Liver (tissue), 8 donors: ENCODE measurements at regions not wholly inside any gene's neighbourhood (a gene's known extent, or its start where the extent isn't known, plus 50 kb on each side); places are given as distances from the start of the nearest gene placed in this dataset.

Source experiments
- DNase-seq: peaks from one replicate; pipeline ENCODE4 v3.0.0-alpha.2; 2017; ENCODE audit warnings: low spot score
- H3K27ac ChIP-seq, 2 donors: one replicate each; pipeline ENCODE4 v1.7.0; 2013; ENCODE audit warnings: inconsistent platforms in 2 of 2, low read length in 2 of 2, control low read depth in 1 of 2, low read depth in 1 of 2, mild to moderate bottlenecking in 1 of 2
- H3K27me3 ChIP-seq, 4 donors: one replicate each; pipeline versions ENCODE4 v1.6.1 to v1.7.0; 2013; ENCODE audit warnings: low read length in 3 of 4, inconsistent platforms in 1 of 4, mild to moderate bottlenecking in 1 of 4, moderate library complexity in 1 of 4; ENCODE audit not compliant: control insufficient read depth in 4 of 4, insufficient read depth in 4 of 4
- H3K36me3 ChIP-seq, 4 donors: one replicate each; pipeline versions ENCODE4 v1.6.1 to v1.7.0; 2013; ENCODE audit warnings: low read length in 3 of 4, mild to moderate bottlenecking in 3 of 4, low read depth in 1 of 4, moderate library complexity in 1 of 4; ENCODE audit not compliant: control insufficient read depth in 4 of 4, insufficient read depth in 3 of 4
- H3K4me1 ChIP-seq, 4 donors: one replicate each; pipeline versions ENCODE4 v1.6.1 to v1.7.0; 2013; ENCODE audit warnings: low read length in 3 of 4, mild to moderate bottlenecking in 3 of 4, moderate library complexity in 1 of 4; ENCODE audit not compliant: control insufficient read depth in 4 of 4, insufficient read depth in 4 of 4
- H3K4me3 ChIP-seq, 3 donors: one replicate each; pipeline versions ENCODE4 v1.6.1 to v1.7.0; 2013; ENCODE audit warnings: low read length in 3 of 3, control low read depth in 1 of 3, low read depth in 1 of 3, mild to moderate bottlenecking in 1 of 3
- H3K9ac ChIP-seq, 2 donors: one replicate each; pipeline ENCODE4 v1.7.0; 2013; ENCODE audit warnings: low read length in 2 of 2, mild to moderate bottlenecking in 2 of 2, moderate library complexity in 2 of 2, control low read depth in 1 of 2, low read depth in 1 of 2
- H3K9me3 ChIP-seq, 4 donors: one replicate each; pipeline versions ENCODE4 v1.6.1 to v1.7.0; 2013; ENCODE audit warnings: low read length in 3 of 4; ENCODE audit not compliant: control insufficient read depth in 4 of 4
- EGR1 ChIP-seq, 2 donors: IDR thresholded peaks; 2 replicates each; pipeline ENCODE4 v1.6.1; 2016 to 2018; ENCODE audit warnings: antibody characterized with exemption in 2 of 2, low read depth in 2 of 2
- FOXA1 ChIP-seq: IDR thresholded peaks from 2 replicates; pipeline ENCODE4 v1.6.1; 2016; ENCODE audit warnings: antibody characterized with exemption
- FOXA2 ChIP-seq: IDR thresholded peaks from 2 replicates; pipeline ENCODE4 v1.6.1; 2016; ENCODE audit warnings: antibody characterized with exemption
- GABPA ChIP-seq, 2 donors: IDR thresholded peaks in 1 of 2; conservative IDR thresholded peaks in 1 of 2; 2 replicates each; pipeline ENCODE4 v1.6.1; 2016; ENCODE audit warnings: antibody characterized with exemption in 2 of 2, mild to moderate bottlenecking in 1 of 2, moderate library complexity in 1 of 2
- HNF4A ChIP-seq, 2 donors: conservative IDR thresholded peaks; 2 replicates each; pipeline ENCODE4 v1.6.1; 2016; ENCODE audit warnings: antibody characterized with exemption in 2 of 2, mild to moderate bottlenecking in 2 of 2
- HNF4G ChIP-seq: IDR thresholded peaks from 2 replicates; pipeline ENCODE4 v1.6.1; 2016; ENCODE audit warnings: antibody characterized with exemption
- MAX ChIP-seq: IDR thresholded peaks from 2 replicates; pipeline ENCODE4 v1.6.1; 2016; ENCODE audit warnings: antibody characterized with exemption
- NR2F2 ChIP-seq: IDR thresholded peaks from 2 replicates; pipeline ENCODE4 v1.6.1; 2016; ENCODE audit warnings: antibody characterized with exemption
- REST ChIP-seq: IDR thresholded peaks from 2 replicates; pipeline ENCODE4 v1.6.1; 2016; ENCODE audit warnings: antibody characterized with exemption, mild to moderate bottlenecking
- RXRA ChIP-seq, 2 donors: IDR thresholded peaks; 2 replicates each; pipeline ENCODE4 v1.6.1; 2017 to 2018; ENCODE audit warnings: antibody characterized with exemption in 2 of 2, mild to moderate bottlenecking in 1 of 2
- TAF1 ChIP-seq: conservative IDR thresholded peaks from 2 replicates; pipeline ENCODE4 v1.6.1; 2016; ENCODE audit warnings: antibody characterized with exemption, mild to moderate bottlenecking
- ZBTB33 ChIP-seq: IDR thresholded peaks from 2 replicates; pipeline ENCODE4 v1.6.1; 2016; ENCODE audit warnings: antibody characterized with exemption
- WGBS: extraction: QIAGEN DNeasy Blood & Tissue Kit; methylation state at CpG from one replicate; pipeline ENCODE4 v1.1.7; 2013; 5-methylcytosine and 5-hydroxymethylcytosine counted together
- TF ChIP-seq, protein P1 (sequence below): fragments of 150-350 bp; IDR thresholded peaks from 2 replicates; pipeline ENCODE4 v1.5.1; 2017; ENCODE audit warnings: improper control_type of control experiment, low read depth, low read length; ENCODE audit not compliant: missing input control
- TF ChIP-seq, protein P2 (sequence below): IDR thresholded peaks from 2 replicates; pipeline ENCODE4 v1.6.1; 2016; ENCODE audit warnings: antibody characterized with exemption
- donor health status: healthy.
- donor health status: healthy.
- donor health status: healthy.
- donor health status: healthy.
- donor health status: healthy.

- H3K36me3 ChIP-seq = no peaks in the 10 kb centered on the region
- H3K9ac ChIP-seq = no peak overlapping the region
- no peaks in the 10 kb centered on the region for H3K27me3 ChIP-seq
- H3K9me3 ChIP-seq = no peaks in the 10 kb centered on the region
- 74% methylated on average over 5 of the region's 5 CpGs for WGBS
- H3K27ac ChIP-seq = no peak overlapping the region
- no peak for DNase-seq
- H3K4me3 ChIP-seq = no peak overlapping the region
- H3K4me1 ChIP-seq = peaks cover 0 to 4% (median 1%) of the 10 kb centered on the region in 4 donors
- TF ChIP-seq MAX (no peak), FOXA2 (no peak), NR2F2 (no peak), HNF4G (no peak), HNF4A (conservative IDR thresholded peaks at IDR 0.05) (no peak), ZBTB33 (no peak), RXRA (IDR thresholded peaks at IDR 0.05) (no peak), REST (no peak), EGR1 (IDR thresholded peaks at IDR 0.05; ENCODE audit: low read depth in 2 of 2) (no peak)
- TF ChIP-seq, protein P1, sequence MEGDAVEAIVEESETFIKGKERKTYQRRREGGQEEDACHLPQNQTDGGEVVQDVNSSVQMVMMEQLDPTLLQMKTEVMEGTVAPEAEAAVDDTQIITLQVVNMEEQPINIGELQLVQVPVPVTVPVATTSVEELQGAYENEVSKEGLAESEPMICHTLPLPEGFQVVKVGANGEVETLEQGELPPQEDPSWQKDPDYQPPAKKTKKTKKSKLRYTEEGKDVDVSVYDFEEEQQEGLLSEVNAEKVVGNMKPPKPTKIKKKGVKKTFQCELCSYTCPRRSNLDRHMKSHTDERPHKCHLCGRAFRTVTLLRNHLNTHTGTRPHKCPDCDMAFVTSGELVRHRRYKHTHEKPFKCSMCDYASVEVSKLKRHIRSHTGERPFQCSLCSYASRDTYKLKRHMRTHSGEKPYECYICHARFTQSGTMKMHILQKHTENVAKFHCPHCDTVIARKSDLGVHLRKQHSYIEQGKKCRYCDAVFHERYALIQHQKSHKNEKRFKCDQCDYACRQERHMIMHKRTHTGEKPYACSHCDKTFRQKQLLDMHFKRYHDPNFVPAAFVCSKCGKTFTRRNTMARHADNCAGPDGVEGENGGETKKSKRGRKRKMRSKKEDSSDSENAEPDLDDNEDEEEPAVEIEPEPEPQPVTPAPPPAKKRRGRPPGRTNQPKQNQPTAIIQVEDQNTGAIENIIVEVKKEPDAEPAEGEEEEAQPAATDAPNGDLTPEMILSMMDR = no peak
These were observed 103.1 kb upstream of the SLC44A1 start for GRCh38 chr9:105141146-105141975.

- H3K4me1 ChIP-seq = peaks cover 0 to 4% (median 1%) of the 10 kb centered on the region in 4 donors
- no peak for DNase-seq
- no peaks in the 10 kb centered on the region for H3K36me3 ChIP-seq
- no peaks in the 10 kb centered on the region for H3K27me3 ChIP-seq
- no peak overlapping the region for H3K4me3 ChIP-seq
- TF ChIP-seq, protein P2, sequence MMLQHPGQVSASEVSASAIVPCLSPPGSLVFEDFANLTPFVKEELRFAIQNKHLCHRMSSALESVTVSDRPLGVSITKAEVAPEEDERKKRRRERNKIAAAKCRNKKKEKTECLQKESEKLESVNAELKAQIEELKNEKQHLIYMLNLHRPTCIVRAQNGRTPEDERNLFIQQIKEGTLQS = no peak
- TF ChIP-seq GABPA (IDR thresholded peaks at IDR 0.05 in 1 of 2, conservative IDR thresholded peaks at IDR 0.05 in 1 of 2) (no peak), NR2F2 (no peak), HNF4G (no peak), HNF4A (conservative IDR thresholded peaks at IDR 0.05) (no peak), MAX (no peak), FOXA1 (no peak), ZBTB33 (no peak), TAF1 (no peak), FOXA2 (no peak)
- TF ChIP-seq, protein P1 = no peak
- 87% methylated on average over 1 of the region's 1 CpG for WGBS
- no peak overlapping the region for H3K9ac ChIP-seq
- no peaks in the 10 kb centered on the region for H3K9me3 ChIP-seq
- H3K27ac ChIP-seq = no peak overlapping the region
These were observed 102.5 kb upstream of the SLC44A1 start for GRCh38 chr9:105141976-105142250.
